Prostate gland (tissue), 2 donors: ENCODE measurements at regions not wholly inside any gene's neighbourhood (a gene's known extent, or its start where the extent isn't known, plus 50 kb on each side); places are given as distances from the start of the nearest gene placed in this dataset.

Source experiments
- DNase-seq: peaks from one replicate; pipeline ENCODE4 v3.0.0-alpha.2; 2019; ENCODE audit warnings: low spot score
- H3K27ac ChIP-seq, 2 donors: fragments of 200-600 bp; sonication (generic); 2 replicates each; pipeline ENCODE4 v1.5.1; 2017 to 2019
- H3K27me3 ChIP-seq: fragments of 200-600 bp; sonication (generic); replicated peaks from 2 replicates; pipeline ENCODE4 v1.5.1; 2019; ENCODE audit not compliant: insufficient read depth
- H3K36me3 ChIP-seq, 2 donors: fragments of 200-600 bp; sonication (generic); 1 replicate in 1 of 2; 2 replicates in 1 of 2; pipeline versions ENCODE4 v1.5.1 to v1.8.1; 2017 to 2019
- H3K4me1 ChIP-seq: fragments of 200-600 bp; sonication (generic); replicated peaks from 2 replicates; pipeline ENCODE4 v1.5.1; 2019
- H3K4me3 ChIP-seq, 2 donors: fragments of 200-600 bp; sonication (generic); 2 replicates each; pipeline ENCODE4 v1.5.1; 2017 to 2019
- H3K9me3 ChIP-seq: fragments of 200-600 bp; sonication (generic); 2 replicates; pipeline ENCODE4 v1.5.1; 2017
- CTCF ChIP-seq, 4 experiments: fragments of 200-600 bp in 2 of 4; fragments of 450-650 bp in 2 of 4; sonication (generic) in 2 of 4; IDR thresholded peaks; 1 replicate in 3 of 4; 2 replicates in 1 of 4; pipeline ENCODE4 v1.5.1; 2016 to 2019; ENCODE audit warnings: antibody characterized with exemption in 4 of 4, mild to moderate bottlenecking in 2 of 4, moderate library complexity in 2 of 4
- POLR2A ChIP-seq: fragments of 450-650 bp; IDR thresholded peaks from one replicate; pipeline ENCODE4 v1.6.1; 2016; ENCODE audit warnings: antibody characterized with exemption, mild to moderate bottlenecking
- POLR2AphosphoS5 ChIP-seq: sonication (generic); formaldehyde crosslinking; IDR thresholded peaks from one replicate; pipeline ENCODE4 v1.6.1; 2017; ENCODE audit warnings: antibody characterized with exemption
- WGBS: methylation state at CpG from one replicate; pipeline ENCODE4 v1.1.5; 2018; 5-methylcytosine and 5-hydroxymethylcytosine counted together
- intact Hi-C: fragments of 100-400 bp; cut with DNase I; formaldehyde crosslinking; loops from one replicate; pipeline ENCODE4 v1.14.2; 2022

GRCh38 chr20:5469111-5469510 lies 141.7 kb downstream of the GPCPD1 start:
- no peak for DNase-seq
- intact Hi-C loops: no loop called here
- WGBS: 49% methylated on average over 3 of the region's 3 CpGs

GRCh38 chr20:5467086-5467485 lies 143.7 kb downstream of the GPCPD1 start:
- intact Hi-C loops: no loop called here
- H3K4me3 ChIP-seq: no peak overlapping the region
- H3K27ac ChIP-seq: no peak overlapping the region
- H3K36me3 ChIP-seq: no peaks in the 10 kb centered on the region
- H3K4me1 ChIP-seq: no peaks in the 10 kb centered on the region
- H3K9me3 ChIP-seq: no peaks in the 10 kb centered on the region
- H3K27me3 ChIP-seq: peaks cover 3% of the 10 kb centered on the region
- TF ChIP-seq POLR2A (no peak), POLR2AphosphoS5 (no peak), CTCF (IDR thresholded peaks at IDR 0.05) (no peak)
- WGBS: 71% methylated on average over 3 of the region's 3 CpGs
- no peak for DNase-seq

More at GRCh38 chr20:5469111-5469510, 141.7 kb downstream of the GPCPD1 start:
- Histone ChIP-seq H3K36me3 (no peaks in the 10 kb centered on the region), H3K4me3 (no peak overlapping the region), H3K9me3 (no peaks in the 10 kb centered on the region), H3K27ac (no peak overlapping the region), H3K27me3 (peaks cover 3% of the 10 kb centered on the region), H3K4me1 (no peaks in the 10 kb centered on the region)
- TF ChIP-seq POLR2AphosphoS5 (no peak), CTCF (IDR thresholded peaks at IDR 0.05) (no peak), POLR2A (no peak)

- WGBS: 83% methylated on average over 5 of the region's 5 CpGs
Measured at GRCh38 chr20:5465604-5465927, 145.2 kb downstream of the GPCPD1 start.

GRCh38 chr20:5464901-5465603 lies 145.8 kb downstream of the GPCPD1 start:
- H3K27me3 ChIP-seq: peaks cover 3% of the 10 kb centered on the region

More at GRCh38 chr20:5465604-5465927, 145.2 kb downstream of the GPCPD1 start:
- H3K4me3 ChIP-seq: no peak overlapping the region
- no peaks in the 10 kb centered on the region for H3K36me3 ChIP-seq
- TF ChIP-seq CTCF (IDR thresholded peaks at IDR 0.05): no peak
- no peak for TF ChIP-seq POLR2A
- no peak for TF ChIP-seq POLR2AphosphoS5
- DNase-seq: no peak
- H3K27ac ChIP-seq: no peak overlapping the region
- intact Hi-C loops: no loop called here
- no peaks in the 10 kb centered on the region for H3K9me3 ChIP-seq
- no peaks in the 10 kb centered on the region for H3K4me1 ChIP-seq
- peaks cover 3% of the 10 kb centered on the region for H3K27me3 ChIP-seq

More at GRCh38 chr20:5464901-5465603, 145.8 kb downstream of the GPCPD1 start:
- no peak for DNase-seq
- H3K9me3 ChIP-seq: no peaks in the 10 kb centered on the region
- 75% methylated on average over 23 of the region's 23 CpGs for WGBS
- no peaks in the 10 kb centered on the region for H3K4me1 ChIP-seq
- H3K27ac ChIP-seq: no peak overlapping the region
- TF ChIP-seq POLR2AphosphoS5: no peak
- no peak for TF ChIP-seq POLR2A
- TF ChIP-seq CTCF (IDR thresholded peaks at IDR 0.05): no peak
- H3K4me3 ChIP-seq: no peak overlapping the region
- intact Hi-C loops: no loop called here
- no peaks in the 10 kb centered on the region for H3K36me3 ChIP-seq
